ENCODE measurements at regions not wholly inside any gene's neighbourhood (a gene's known extent, or its start where the extent isn't known, plus 50 kb on each side); places are given as distances from the start of the nearest gene placed in this dataset.

GRCh38 chr5:23629396-23629795, 122.0 kb downstream of the PRDM9 start:
- WGBS (ENCODE audit: insufficient coverage), result no CpG with 5 or more reads among the region's 2 CpGs
- Histone ChIP-seq H3K27me3 (ENCODE audit: control insufficient read depth, insufficient read depth, low read length) (no peaks in the 10 kb centered on the region), H3K9me3 (ENCODE audit: control insufficient read depth, insufficient read depth, low read length) (peaks cover 2% of the 10 kb centered on the region), H3K4me1 (ENCODE audit: control insufficient read depth, insufficient read depth, low read length) (no peaks in the 10 kb centered on the region), H3K4me3 (ENCODE audit: low read depth, low read length) (no peak overlapping the region), H3K36me3 (ENCODE audit: control insufficient read depth, insufficient read depth, low read length) (no peaks in the 10 kb centered on the region), H3K27ac (ENCODE audit: low read depth, low read length) (no peak overlapping the region)
- DNase-seq (ENCODE audit: low read depth in 4 of 6, low spot score in 6 of 6), result no peak

DNA sequence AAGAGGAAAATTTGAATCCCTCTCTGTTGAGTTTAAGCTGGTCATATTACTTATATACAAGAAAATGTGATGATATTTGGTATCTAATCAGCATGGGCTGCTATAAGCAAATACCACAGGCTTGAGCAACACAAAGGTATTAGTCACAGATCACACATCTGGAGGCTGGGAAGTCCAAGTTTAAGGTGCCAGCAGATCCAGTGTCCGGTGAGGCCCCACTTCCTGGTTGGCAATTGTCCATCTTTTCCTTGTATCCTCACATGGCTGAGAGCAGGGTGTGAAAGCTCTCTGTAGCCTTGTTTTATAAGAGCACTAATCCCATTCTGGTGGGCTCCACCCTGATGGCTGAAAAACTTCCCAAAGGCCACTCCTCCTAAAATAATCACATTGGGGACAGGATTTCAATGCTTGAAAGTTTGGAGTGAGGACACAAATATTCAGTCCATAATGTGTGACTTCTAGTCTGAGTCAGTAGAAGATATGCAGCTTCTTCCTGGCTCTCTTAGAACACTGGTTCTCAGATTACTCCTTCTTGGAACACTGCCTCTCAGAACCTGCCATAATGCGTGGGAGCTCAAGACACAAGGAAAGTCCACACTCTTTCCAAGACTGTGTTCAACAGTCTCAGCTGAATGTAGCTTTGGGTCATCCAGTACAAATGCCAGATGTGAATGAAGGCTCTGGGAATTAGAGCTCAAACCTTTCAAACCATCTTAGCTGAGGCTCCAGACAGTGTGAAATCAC, 124.1 kb downstream of the PRDM9 start:
- Histone ChIP-seq H3K4me3 (ENCODE audit: low read depth, low read length) (no peak overlapping the region), H3K36me3 (ENCODE audit: control insufficient read depth, insufficient read depth, low read length) (no peaks in the 10 kb centered on the region), H3K9me3 (ENCODE audit: control insufficient read depth, insufficient read depth, low read length) (peaks cover 2% of the 10 kb centered on the region), H3K27me3 (ENCODE audit: control insufficient read depth, insufficient read depth, low read length) (no peaks in the 10 kb centered on the region), H3K27ac (ENCODE audit: low read depth, low read length) (no peak overlapping the region), H3K4me1 (ENCODE audit: control insufficient read depth, insufficient read depth, low read length) (no peaks in the 10 kb centered on the region)
- WGBS (ENCODE audit: insufficient coverage), result 80% methylated on average over 1 of the region's 2 CpGs
- DNase-seq (ENCODE audit: low read depth in 4 of 6, low spot score in 6 of 6), result no peak

- no peak overlapping the region for H3K27ac ChIP-seq (ENCODE audit: low read depth, low read length)
- H3K36me3 ChIP-seq (ENCODE audit: control insufficient read depth, insufficient read depth, low read length), result no peaks in the 10 kb centered on the region
- no peaks in the 10 kb centered on the region for H3K9me3 ChIP-seq (ENCODE audit: control insufficient read depth, insufficient read depth, low read length)
- peak in 1 of 6 donors; percentile 64 for DNase-seq (ENCODE audit: low read depth in 4 of 6, low spot score in 6 of 6)
- no peaks in the 10 kb centered on the region for H3K27me3 ChIP-seq (ENCODE audit: control insufficient read depth, insufficient read depth, low read length)
- no peak overlapping the region for H3K4me3 ChIP-seq (ENCODE audit: low read depth, low read length)
- no peaks in the 10 kb centered on the region for H3K4me1 ChIP-seq (ENCODE audit: control insufficient read depth, insufficient read depth, low read length)
These were observed 128.5 kb downstream of the PRDM9 start for GRCh38 chr5:23635938-23636337.

GRCh38 chr5:23639326-23639725, 131.9 kb downstream of the PRDM9 start:
- WGBS (ENCODE audit: insufficient coverage), result no CpG with 5 or more reads among the region's 1 CpG
- Histone ChIP-seq H3K27ac (ENCODE audit: low read depth, low read length) (no peak overlapping the region), H3K4me3 (ENCODE audit: low read depth, low read length) (no peak overlapping the region), H3K4me1 (ENCODE audit: control insufficient read depth, insufficient read depth, low read length) (no peaks in the 10 kb centered on the region), H3K36me3 (ENCODE audit: control insufficient read depth, insufficient read depth, low read length) (no peaks in the 10 kb centered on the region), H3K9me3 (ENCODE audit: control insufficient read depth, insufficient read depth, low read length) (no peaks in the 10 kb centered on the region), H3K27me3 (ENCODE audit: control insufficient read depth, insufficient read depth, low read length) (no peaks in the 10 kb centered on the region)
- DNase-seq (ENCODE audit: low read depth in 4 of 6, low spot score in 6 of 6), result no peak

GRCh38 chr5:23648656-23649055, 141.2 kb downstream of the PRDM9 start:
- Histone ChIP-seq H3K4me3 (ENCODE audit: low read depth, low read length) (no peak overlapping the region), H3K9me3 (ENCODE audit: control insufficient read depth, insufficient read depth, low read length) (no peaks in the 10 kb centered on the region), H3K36me3 (ENCODE audit: control insufficient read depth, insufficient read depth, low read length) (no peaks in the 10 kb centered on the region), H3K4me1 (ENCODE audit: control insufficient read depth, insufficient read depth, low read length) (no peaks in the 10 kb centered on the region), H3K27me3 (ENCODE audit: control insufficient read depth, insufficient read depth, low read length) (no peaks in the 10 kb centered on the region), H3K27ac (ENCODE audit: low read depth, low read length) (no peak overlapping the region)
- WGBS (ENCODE audit: insufficient coverage), result no CpG with 5 or more reads among the region's 1 CpG
- DNase-seq (ENCODE audit: low read depth in 4 of 6, low spot score in 6 of 6), result no peak

GRCh38 chr5:23649594-23649993, 142.2 kb downstream of the PRDM9 start:
- Histone ChIP-seq H3K27ac (ENCODE audit: low read depth, low read length) (no peak overlapping the region), H3K4me1 (ENCODE audit: control insufficient read depth, insufficient read depth, low read length) (no peaks in the 10 kb centered on the region), H3K36me3 (ENCODE audit: control insufficient read depth, insufficient read depth, low read length) (no peaks in the 10 kb centered on the region), H3K9me3 (ENCODE audit: control insufficient read depth, insufficient read depth, low read length) (no peaks in the 10 kb centered on the region), H3K4me3 (ENCODE audit: low read depth, low read length) (no peak overlapping the region), H3K27me3 (ENCODE audit: control insufficient read depth, insufficient read depth, low read length) (no peaks in the 10 kb centered on the region)
- no peak for DNase-seq (ENCODE audit: low read depth in 4 of 6, low spot score in 6 of 6)
- 79% methylated on average over 2 of the region's 4 CpGs for WGBS (ENCODE audit: insufficient coverage)

GRCh38 chr5:23655674-23656073, 148.3 kb downstream of the PRDM9 start:
- no peaks in the 10 kb centered on the region for H3K4me1 ChIP-seq (ENCODE audit: control insufficient read depth, insufficient read depth, low read length)
- WGBS (ENCODE audit: insufficient coverage), result 85% methylated on average over 2 of the region's 2 CpGs
- H3K27ac ChIP-seq (ENCODE audit: low read depth, low read length), result no peak overlapping the region
- H3K9me3 ChIP-seq (ENCODE audit: control insufficient read depth, insufficient read depth, low read length), result no peaks in the 10 kb centered on the region
- H3K36me3 ChIP-seq (ENCODE audit: control insufficient read depth, insufficient read depth, low read length), result no peaks in the 10 kb centered on the region
- DNase-seq (ENCODE audit: low read depth in 4 of 6, low spot score in 6 of 6), result no peak
- H3K27me3 ChIP-seq (ENCODE audit: control insufficient read depth, insufficient read depth, low read length), result no peaks in the 10 kb centered on the region
- H3K4me3 ChIP-seq (ENCODE audit: low read depth, low read length), result no peak overlapping the region

GRCh38 chr5:23675456-23675855, 168.0 kb downstream of the PRDM9 start:
- WGBS (ENCODE audit: insufficient coverage), result no CpG with 5 or more reads among the region's 1 CpG
- no peaks in the 10 kb centered on the region for H3K9me3 ChIP-seq (ENCODE audit: control insufficient read depth, insufficient read depth, low read length)
- DNase-seq (ENCODE audit: low read depth in 4 of 6, low spot score in 6 of 6), result no peak
- H3K36me3 ChIP-seq (ENCODE audit: control insufficient read depth, insufficient read depth, low read length), result no peaks in the 10 kb centered on the region
- no peaks in the 10 kb centered on the region for H3K27me3 ChIP-seq (ENCODE audit: control insufficient read depth, insufficient read depth, low read length)
- H3K4me3 ChIP-seq (ENCODE audit: low read depth, low read length), result no peak overlapping the region
- no peak overlapping the region for H3K27ac ChIP-seq (ENCODE audit: low read depth, low read length)
- no peaks in the 10 kb centered on the region for H3K4me1 ChIP-seq (ENCODE audit: control insufficient read depth, insufficient read depth, low read length)

- DNase-seq (ENCODE audit: low read depth in 4 of 6, low spot score in 6 of 6), result peak in 1 of 6 donors; percentile 63
- no peak overlapping the region for H3K4me3 ChIP-seq (ENCODE audit: low read depth, low read length)
- WGBS (ENCODE audit: insufficient coverage), result no CpG with 5 or more reads among the region's 1 CpG
- H3K36me3 ChIP-seq (ENCODE audit: control insufficient read depth, insufficient read depth, low read length), result no peaks in the 10 kb centered on the region
- H3K4me1 ChIP-seq (ENCODE audit: control insufficient read depth, insufficient read depth, low read length), result no peaks in the 10 kb centered on the region
- H3K27me3 ChIP-seq (ENCODE audit: control insufficient read depth, insufficient read depth, low read length), result no peaks in the 10 kb centered on the region
- no peaks in the 10 kb centered on the region for H3K9me3 ChIP-seq (ENCODE audit: control insufficient read depth, insufficient read depth, low read length)
- no peak overlapping the region for H3K27ac ChIP-seq (ENCODE audit: low read depth, low read length)
These were observed 170.6 kb downstream of the PRDM9 start for GRCh38 chr5:23677996-23678395.

- Histone ChIP-seq H3K4me1 (ENCODE audit: control insufficient read depth, insufficient read depth, low read length) (no peaks in the 10 kb centered on the region), H3K9me3 (ENCODE audit: control insufficient read depth, insufficient read depth, low read length) (no peaks in the 10 kb centered on the region), H3K36me3 (ENCODE audit: control insufficient read depth, insufficient read depth, low read length) (no peaks in the 10 kb centered on the region), H3K27ac (ENCODE audit: low read depth, low read length) (no peak overlapping the region), H3K4me3 (ENCODE audit: low read depth, low read length) (no peak overlapping the region), H3K27me3 (ENCODE audit: control insufficient read depth, insufficient read depth, low read length) (no peaks in the 10 kb centered on the region)
- no peak for DNase-seq (ENCODE audit: low read depth in 4 of 6, low spot score in 6 of 6)
- WGBS (ENCODE audit: insufficient coverage), result 0% methylated on average over 1 of the region's 2 CpGs
These were observed 176.7 kb downstream of the PRDM9 start for GRCh38 chr5:23684103-23684502.

All from spinal cord (tissue), 9 donors.